ENCODE measurements at regions not wholly inside any gene's neighbourhood (a gene's known extent, or its start where the extent isn't known, plus 50 kb on each side); places are given as distances from the start of the nearest gene placed in this dataset.
"Not testable (repeated sequence)": the region's sequence is repeated elsewhere in the genome, so short reads cannot be mapped to it uniquely, and the experiment has no call there.

DNA sequence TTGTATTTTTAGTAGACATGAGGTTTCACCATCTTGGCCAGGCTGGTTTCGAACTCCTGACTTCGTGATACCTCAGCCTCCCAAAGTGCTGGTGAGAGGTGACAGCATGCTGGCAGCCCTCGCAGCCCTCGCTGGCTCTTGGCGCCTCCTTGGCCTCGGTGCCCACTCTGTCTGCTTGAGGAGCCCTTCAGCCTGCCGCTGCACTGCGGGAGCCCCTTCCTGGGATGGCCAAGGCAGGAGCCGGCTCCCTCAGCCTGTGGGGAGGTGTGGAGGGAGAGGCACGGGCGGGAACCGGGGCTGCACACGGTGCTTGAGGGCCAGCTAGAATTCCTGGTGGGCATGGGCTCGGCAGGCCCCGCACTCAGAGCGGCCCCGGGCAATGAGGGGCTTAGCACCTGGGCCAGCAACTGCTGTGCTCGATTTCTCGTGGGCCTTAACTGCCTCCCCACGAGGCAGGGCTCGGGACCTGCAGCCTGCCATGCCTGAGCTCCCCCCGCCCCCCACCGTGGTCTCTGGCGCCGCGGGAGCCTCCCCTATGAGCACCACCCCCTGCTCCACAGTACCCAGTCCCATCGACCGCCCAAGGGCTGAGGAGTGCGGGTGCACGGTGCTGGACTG is 96.5 kb upstream of the RHOBTB1 start:
- no peak for DNase-seq

GRCh38 chr10:61039868-61040267 is 95.9 kb upstream of the RHOBTB1 start:
- DNase-seq = no peak

DNA sequence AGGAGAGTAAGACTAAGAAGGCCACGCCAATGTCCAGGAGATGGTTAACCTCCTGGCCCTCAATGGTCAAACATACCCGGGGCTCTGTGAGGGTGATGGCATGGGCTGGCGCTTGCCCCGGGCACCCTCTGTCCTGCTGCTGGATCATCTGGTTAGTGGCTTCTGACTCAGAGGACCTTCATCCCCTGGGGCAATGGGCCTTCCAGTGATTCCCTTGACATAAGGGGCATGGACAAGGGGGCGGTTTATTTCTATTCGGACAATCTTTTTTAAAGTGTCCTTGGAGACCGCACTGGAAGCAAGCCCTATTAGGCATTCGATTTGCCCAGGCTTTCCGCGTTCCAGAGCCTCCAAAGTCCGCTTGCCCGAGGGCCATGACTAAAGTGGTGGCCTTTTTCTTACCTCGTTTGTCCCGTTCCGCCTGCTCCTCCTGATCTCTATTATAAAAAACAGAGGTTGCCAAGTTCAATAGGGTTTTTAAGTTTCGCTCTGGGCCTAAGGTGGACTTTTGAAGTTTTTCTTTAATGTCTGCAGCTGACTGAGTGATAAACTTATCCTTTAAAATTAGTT is 93.4 kb upstream of the RHOBTB1 start:
- not testable (repeated sequence) for DNase-seq

- DNase-seq = not testable (repeated sequence)
These were observed 92.2 kb upstream of the RHOBTB1 start for GRCh38 chr10:61036148-61036547.

GRCh38 chr10:61031341-61031740 is 87.4 kb upstream of the RHOBTB1 start:
- no peak for DNase-seq

GRCh38 chr10:61029411-61029810 is 85.4 kb upstream of the RHOBTB1 start:
- DNase-seq = no peak

GRCh38 chr10:61028861-61029361 is 84.9 kb upstream of the RHOBTB1 start:
- no peak for DNase-seq

DNA sequence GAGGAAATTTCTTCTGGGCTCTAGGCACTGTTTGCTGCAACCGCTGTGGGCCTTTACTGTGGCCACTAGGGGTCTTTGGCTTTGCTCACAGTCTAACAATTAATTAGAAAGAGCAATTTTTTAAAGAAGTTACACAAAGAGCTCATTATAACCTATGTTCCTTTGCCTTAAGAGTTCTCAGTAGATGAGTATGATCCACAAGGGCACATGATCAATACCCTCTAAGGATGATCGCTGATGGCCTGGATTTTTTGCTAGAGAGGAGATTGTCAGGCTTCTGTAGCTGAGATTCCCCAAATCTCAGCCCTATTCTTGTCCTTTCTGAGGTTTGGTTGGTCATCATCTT is 80.8 kb upstream of the RHOBTB1 start:
- DNase-seq = no peak

GRCh38 chr10:61024151-61024855 is 80.3 kb upstream of the RHOBTB1 start:
- DNase-seq = no peak

DNA sequence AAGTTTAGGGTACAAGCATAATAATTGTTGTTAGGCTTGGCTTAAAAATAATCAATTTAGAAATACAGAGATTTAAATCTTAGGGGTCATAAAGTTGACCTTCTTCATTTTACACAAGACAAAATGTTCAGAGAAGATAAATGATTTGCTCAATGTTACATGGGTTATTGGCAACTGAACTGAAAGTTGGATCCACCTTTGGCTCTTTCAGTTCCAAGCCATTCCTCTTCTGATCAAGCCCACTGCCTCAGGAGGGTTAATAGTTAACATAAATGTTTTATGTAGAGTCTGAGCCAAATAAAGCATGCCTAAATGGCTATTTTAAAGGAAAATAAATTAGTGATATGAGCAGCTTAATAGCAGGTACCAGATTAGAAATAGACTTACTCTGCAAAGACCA is 79.1 kb upstream of the RHOBTB1 start:
- no peak for DNase-seq

GRCh38 chr10:61021926-61022325 is 77.9 kb upstream of the RHOBTB1 start:
- DNase-seq = no peak

GRCh38 chr10:61020420-61021158 is 76.6 kb upstream of the RHOBTB1 start:
- DNase-seq = no peak

GRCh38 chr10:61018146-61018545 is 74.2 kb upstream of the RHOBTB1 start:
- DNase-seq = no peak

DNA sequence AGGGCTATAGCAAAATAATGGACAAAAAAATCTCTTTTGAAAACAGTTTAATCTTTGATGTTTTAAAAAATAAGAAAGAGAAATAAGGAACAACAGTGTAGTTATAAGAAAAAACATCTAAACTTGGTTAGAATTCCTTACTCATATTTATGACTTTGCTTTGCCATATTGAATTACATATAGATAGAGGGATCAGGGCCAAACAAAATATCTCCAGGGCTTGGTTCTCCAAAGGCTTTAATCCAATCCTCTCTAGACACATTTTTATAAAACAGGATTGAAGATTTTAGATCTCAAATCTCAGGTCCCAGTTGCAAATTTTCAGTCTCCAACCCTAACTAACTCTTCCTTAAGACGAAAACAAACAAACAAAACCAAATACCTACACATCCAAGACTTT is 72.6 kb upstream of the RHOBTB1 start:
- DNase-seq = no peak

DNA sequence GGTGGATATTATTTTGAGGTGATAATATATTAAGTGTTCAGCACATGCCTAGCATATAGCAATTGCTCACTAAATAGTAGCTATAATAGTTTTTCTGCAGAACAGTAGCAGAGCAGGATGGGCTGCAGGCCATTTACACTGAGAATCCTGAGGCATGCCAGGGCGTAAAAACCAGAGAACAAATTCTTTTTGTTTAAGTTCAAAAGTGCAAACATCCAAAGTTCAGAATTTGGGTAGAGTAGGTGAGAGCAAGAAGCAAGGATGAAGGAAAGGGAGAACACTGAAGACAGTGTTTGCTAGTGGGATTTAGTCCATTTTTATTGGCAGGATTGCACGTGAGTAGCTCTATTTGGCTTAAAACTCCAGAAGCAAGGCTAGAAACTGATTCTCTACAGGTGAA is 72.0 kb upstream of the RHOBTB1 start:
- no peak for DNase-seq

GRCh38 chr10:61010863-61011262 is 66.9 kb upstream of the RHOBTB1 start:
- no peak for DNase-seq

- DNase-seq = not testable (repeated sequence)
These were observed 59.1 kb upstream of the RHOBTB1 start for GRCh38 chr10:61003069-61003468.

- DNase-seq = no peak
These were observed 57.7 kb upstream of the RHOBTB1 start for GRCh38 chr10:61001731-61002122.

DNA sequence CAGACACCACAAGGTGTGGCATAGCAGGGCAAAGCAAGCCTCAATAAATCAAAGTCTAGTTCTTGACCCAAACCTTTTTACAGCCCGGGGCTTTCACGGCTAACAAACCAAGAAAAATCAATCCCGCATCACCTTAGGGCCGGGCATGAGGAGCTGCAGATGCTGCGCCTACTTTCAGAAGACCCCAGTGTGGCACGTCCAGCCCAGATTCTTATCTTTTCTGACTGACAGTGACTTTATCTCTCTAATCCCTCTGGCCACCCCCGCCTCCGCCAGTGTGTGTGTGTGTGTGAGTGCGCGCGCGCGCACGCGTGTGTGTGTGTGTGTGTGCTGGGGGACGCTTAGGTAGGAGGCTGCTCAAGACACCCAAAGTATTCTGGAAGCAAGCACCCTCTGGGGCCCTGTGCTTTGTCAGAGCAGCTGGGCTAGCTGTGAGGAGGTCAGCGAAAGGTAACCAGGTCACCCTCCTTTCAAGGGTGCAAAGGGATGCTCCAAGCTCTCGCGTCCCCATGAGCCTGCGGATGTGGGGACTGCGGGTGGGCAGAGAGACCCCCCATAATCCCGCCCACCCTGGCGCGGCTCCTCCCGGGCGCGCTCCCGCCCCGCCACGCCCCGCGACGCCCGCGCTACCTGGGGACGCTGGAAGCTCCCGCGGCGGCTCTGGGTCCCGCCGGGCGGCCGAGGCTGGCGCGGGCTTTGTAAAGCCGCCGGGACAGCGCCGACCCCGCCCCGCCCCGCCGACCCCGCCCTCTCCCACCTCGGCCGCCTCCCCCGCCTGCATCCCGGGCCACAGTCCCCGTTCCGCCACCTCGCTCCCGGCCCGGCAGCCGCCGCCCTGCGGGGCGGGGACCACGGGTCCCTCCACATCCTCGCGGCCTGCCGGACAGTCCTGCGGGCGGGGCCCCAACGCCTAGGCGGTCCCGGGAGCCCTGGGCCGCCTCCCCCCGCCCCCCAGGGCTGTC is 57.1 kb upstream of the RHOBTB1 start:
- DNase-seq = no peak

GRCh38 chr10:60998932-60999331 is 54.9 kb upstream of the RHOBTB1 start:
- no peak for DNase-seq

DNA sequence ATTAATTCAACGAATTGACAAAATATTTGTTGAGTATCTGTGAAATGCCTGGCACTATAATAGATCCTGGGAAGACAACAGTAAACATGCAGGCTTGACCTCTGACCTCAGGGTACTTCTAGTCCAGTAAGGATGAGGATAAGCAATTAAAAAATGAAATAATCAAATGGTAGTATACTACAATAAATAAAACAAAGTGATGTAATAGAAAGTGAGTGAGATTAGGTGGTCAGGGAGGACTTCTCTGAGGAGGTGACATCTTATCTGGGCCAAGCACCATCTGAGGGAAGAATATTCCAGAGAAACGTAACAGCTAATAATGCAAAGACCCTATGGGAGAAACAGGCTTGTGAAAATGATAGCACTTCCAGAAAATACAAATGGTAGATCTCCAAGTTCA is 50.1 kb upstream of the RHOBTB1 start:
- DNase-seq = no peak
